Suprapubic skin (tissue), 4 donors: ENCODE measurements at regions not wholly inside any gene's neighbourhood (a gene's known extent, or its start where the extent isn't known, plus 50 kb on each side); places are given as distances from the start of the nearest gene placed in this dataset.

ENCODE experiments used
- EP300 ChIP-seq: sonication (generic); formaldehyde crosslinking; IDR thresholded peaks from one replicate; pipeline ENCODE4 v1.6.1; 2017; ENCODE audit warnings: antibody characterized with exemption
- POLR2A ChIP-seq, 2 donors: fragments of 450-650 bp; IDR thresholded peaks; one replicate each; pipeline ENCODE4 v1.6.1; 2017; ENCODE audit warnings: antibody characterized with exemption in 2 of 2, mild to moderate bottlenecking in 2 of 2, moderate library complexity in 2 of 2
- POLR2AphosphoS5 ChIP-seq, 3 donors: sonication (generic); formaldehyde crosslinking; IDR thresholded peaks; one replicate each; pipeline ENCODE4 v1.6.1; 2017; ENCODE audit warnings: antibody characterized with exemption in 3 of 3
- TF ChIP-seq, protein P1 (sequence below), 2 donors: fragments of 200-600 bp in 1 of 2; fragments of 450-650 bp in 1 of 2; sonication (generic) in 1 of 2; IDR thresholded peaks; one replicate each; pipeline ENCODE4 v1.5.1; 2016 to 2019; ENCODE audit warnings: antibody characterized with exemption in 2 of 2, mild to moderate bottlenecking in 1 of 2, moderate library complexity in 1 of 2

DNA sequence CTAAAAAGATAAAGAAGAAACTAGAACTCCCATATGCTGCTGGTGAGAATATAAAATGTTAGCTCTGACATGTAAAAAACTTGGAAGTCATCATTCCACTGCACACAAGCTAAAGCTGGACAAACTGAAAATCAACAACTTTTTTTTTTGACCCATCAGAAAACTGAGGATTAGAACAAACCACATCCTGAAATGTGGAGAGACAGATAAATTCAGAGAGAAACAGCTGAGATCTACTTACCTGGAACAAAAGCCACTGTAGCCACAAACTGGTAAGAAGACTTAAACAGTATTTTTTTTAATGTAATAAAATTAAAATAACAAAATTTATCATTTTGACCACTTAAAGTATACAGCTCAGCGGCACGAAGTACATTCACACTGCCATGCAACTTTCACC lies 408.5 kb upstream of the RGS17 start:
- TF ChIP-seq, protein P1, sequence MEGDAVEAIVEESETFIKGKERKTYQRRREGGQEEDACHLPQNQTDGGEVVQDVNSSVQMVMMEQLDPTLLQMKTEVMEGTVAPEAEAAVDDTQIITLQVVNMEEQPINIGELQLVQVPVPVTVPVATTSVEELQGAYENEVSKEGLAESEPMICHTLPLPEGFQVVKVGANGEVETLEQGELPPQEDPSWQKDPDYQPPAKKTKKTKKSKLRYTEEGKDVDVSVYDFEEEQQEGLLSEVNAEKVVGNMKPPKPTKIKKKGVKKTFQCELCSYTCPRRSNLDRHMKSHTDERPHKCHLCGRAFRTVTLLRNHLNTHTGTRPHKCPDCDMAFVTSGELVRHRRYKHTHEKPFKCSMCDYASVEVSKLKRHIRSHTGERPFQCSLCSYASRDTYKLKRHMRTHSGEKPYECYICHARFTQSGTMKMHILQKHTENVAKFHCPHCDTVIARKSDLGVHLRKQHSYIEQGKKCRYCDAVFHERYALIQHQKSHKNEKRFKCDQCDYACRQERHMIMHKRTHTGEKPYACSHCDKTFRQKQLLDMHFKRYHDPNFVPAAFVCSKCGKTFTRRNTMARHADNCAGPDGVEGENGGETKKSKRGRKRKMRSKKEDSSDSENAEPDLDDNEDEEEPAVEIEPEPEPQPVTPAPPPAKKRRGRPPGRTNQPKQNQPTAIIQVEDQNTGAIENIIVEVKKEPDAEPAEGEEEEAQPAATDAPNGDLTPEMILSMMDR (IDR thresholded peaks at IDR 0.05): no peak
- TF ChIP-seq POLR2AphosphoS5 (IDR thresholded peaks at IDR 0.05) (no peak), EP300 (no peak), POLR2A (IDR thresholded peaks at IDR 0.05) (no peak)
